ENCODE measurements at regions not wholly inside any gene's neighbourhood (a gene's known extent, or its start where the extent isn't known, plus 50 kb on each side); places are given as distances from the start of the nearest gene placed in this dataset.

DNA sequence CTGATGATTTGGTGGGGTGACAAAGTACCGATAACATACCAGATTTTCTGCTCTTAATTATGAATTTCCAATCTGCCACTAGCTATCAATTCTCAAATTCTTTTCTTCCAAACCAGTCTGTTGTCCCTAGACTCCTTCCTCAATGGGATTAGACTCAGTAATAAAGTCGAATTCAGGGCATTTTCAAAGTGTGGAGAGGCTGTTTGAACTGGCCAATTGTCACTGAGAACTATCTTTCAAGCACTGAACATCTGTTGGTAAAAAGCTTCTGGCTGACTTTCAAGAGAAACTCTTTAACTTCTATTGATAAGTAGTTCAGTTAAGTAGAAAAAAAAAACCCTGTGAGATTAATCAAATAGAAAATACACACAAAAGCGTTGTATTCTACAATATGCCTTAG lies 108.9 kb downstream of the SAMD9 start:
- H3K23ac ChIP-seq (ENCODE audit: insufficient read length), result no peak overlapping the region
- no peak overlapping the region for H3K56ac ChIP-seq (replicated peaks; ENCODE audit: insufficient read length, low read depth, low read length)
- H3K4ac ChIP-seq (replicated peaks; ENCODE audit: insufficient read length, low read depth, low read length), result no peak overlapping the region

More for the DNA sequence above, 108.9 kb downstream of the SAMD9 start:
- no peaks in the 10 kb centered on the region for H3K79me1 ChIP-seq (ENCODE audit: low read depth, low read length)
- no peak overlapping the region for H2BK15ac ChIP-seq (ENCODE audit: low read length)
- H3K9me3 ChIP-seq (ENCODE audit: insufficient read depth in 2 of 2, low read depth in 1 of 2, low read length in 1 of 2), result no peaks in the 10 kb centered on the region
- H3K36me3 ChIP-seq (ENCODE audit: control insufficient read depth in 2 of 4, insufficient read depth in 4 of 4, low read length in 3 of 4), result no peaks in the 10 kb centered on the region
- H3K23me2 ChIP-seq (ENCODE audit: low read depth, low read length), result no peaks in the 10 kb centered on the region
- H3K4me1 ChIP-seq (replicated peaks in 1 of 4; ENCODE audit: control insufficient read depth in 3 of 4, insufficient read depth in 4 of 4, low read length in 3 of 4), result no peaks in the 10 kb centered on the region
- POLR2A ChIA-PET (ENCODE audit: partially characterized antibody), result no interaction called here
- H2BK120ac ChIP-seq (replicated peaks; ENCODE audit: low read depth, low read length), result no peak overlapping the region
- H4K91ac ChIP-seq (replicated peaks; ENCODE audit: insufficient read length, low read length), result no peak overlapping the region
- CTCF ChIA-PET (ENCODE audit: partially characterized antibody), result no interaction called here
- WGBS, 2 experiments (ENCODE audit: extremely low coverage in 1 of 2, insufficient coverage in 1 of 2, insufficient read length in 1 of 2, insufficient replicate concordance in 2 of 2, low coverage in 1 of 2, low lambda C conversion rate in 2 of 2, missing lambda C conversion rate in 1 of 2), result 89% methylated on average over 3 of the region's 3 CpGs; no CpG with 5 or more reads in 1 of the 2 experiments
- H2AK5ac ChIP-seq (ENCODE audit: low read depth, low read length), result no peak overlapping the region
- H3K18ac ChIP-seq (ENCODE audit: extremely low read depth, low read length), result no peak overlapping the region
- H3K27me3 ChIP-seq (replicated peaks in 1 of 4; ENCODE audit: control insufficient read depth in 3 of 4, extremely low read depth in 1 of 4, insufficient read depth in 3 of 4, low read length in 3 of 4), result no peaks in the 10 kb centered on the region
- H3K4me2 ChIP-seq (ENCODE audit: insufficient read depth in 1 of 2, low read depth in 2 of 2, low read length in 2 of 2), result no peak overlapping the region
- H3K4me3 ChIP-seq (ENCODE audit: extremely low read depth in 1 of 4, insufficient read depth in 2 of 4, low read depth in 3 of 4, low read length in 4 of 4), result no peak overlapping the region
- H4K20me1 ChIP-seq (replicated peaks in 1 of 2; ENCODE audit: control insufficient read depth in 1 of 2, insufficient read depth in 2 of 2, low read length in 2 of 2), result no peaks in the 10 kb centered on the region
- no peak overlapping the region for H2BK20ac ChIP-seq (ENCODE audit: low read length)
- H4K8ac ChIP-seq (ENCODE audit: extremely low read depth, insufficient read depth, low read length), result no peak overlapping the region
- H3K27ac ChIP-seq (ENCODE audit: low read depth, low read length), result no peak overlapping the region
- H2BK12ac ChIP-seq (ENCODE audit: low read depth, low read length), result no peak overlapping the region
- no peak overlapping the region for H2BK5ac ChIP-seq (ENCODE audit: low read depth, low read length)
- no peak overlapping the region for H3K9ac ChIP-seq (replicated peaks in 1 of 4; ENCODE audit: extremely low read depth in 1 of 4, low read depth in 3 of 4, low read length in 3 of 4)
- no peak overlapping the region for H4K5ac ChIP-seq (ENCODE audit: insufficient read length, low read depth, low read length)
- DNase-seq (ENCODE audit: low read depth in 1 of 2, low spot score in 2 of 2), result no peak
- no peak overlapping the region for H3K14ac ChIP-seq (ENCODE audit: insufficient read length)
- H2AFZ ChIP-seq (ENCODE audit: low read length), result no peak overlapping the region
- TF ChIP-seq KDM5A (IDR thresholded peaks at IDR 0.05; ENCODE audit: low read length), result no peak
- no peak for TF ChIP-seq HDAC2 (IDR thresholded peaks at IDR 0.05; ENCODE audit: borderline replicate concordance in 1 of 2, low read depth in 2 of 2, low read length in 2 of 2)
- no peak for TF ChIP-seq SIX5 (IDR thresholded peaks at IDR 0.05; ENCODE audit: low read depth, low read length)
- TF ChIP-seq, protein P1, sequence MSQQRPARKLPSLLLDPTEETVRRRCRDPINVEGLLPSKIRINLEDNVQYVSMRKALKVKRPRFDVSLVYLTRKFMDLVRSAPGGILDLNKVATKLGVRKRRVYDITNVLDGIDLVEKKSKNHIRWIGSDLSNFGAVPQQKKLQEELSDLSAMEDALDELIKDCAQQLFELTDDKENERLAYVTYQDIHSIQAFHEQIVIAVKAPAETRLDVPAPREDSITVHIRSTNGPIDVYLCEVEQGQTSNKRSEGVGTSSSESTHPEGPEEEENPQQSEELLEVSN (IDR thresholded peaks at IDR 0.05), result no peak
- TF ChIP-seq EP300 (IDR thresholded peaks at IDR 0.05; ENCODE audit: borderline replicate concordance in 1 of 2, low read depth in 2 of 2, low read length in 2 of 2), result no peak
- no peak for TF ChIP-seq JUN (IDR thresholded peaks at IDR 0.05; ENCODE audit: low read depth, low read length)
- TF ChIP-seq TEAD4 (IDR thresholded peaks at IDR 0.05; ENCODE audit: low read depth, low read length), result no peak
- no peak for FAIRE-seq
- H3K79me2 ChIP-seq (ENCODE audit: control insufficient read depth in 1 of 2, insufficient read depth in 2 of 2, low read length in 2 of 2), result no peaks in the 10 kb centered on the region
